HT1080 (cell line): ENCODE measurements at regions not wholly inside any gene's neighbourhood (a gene's known extent, or its start where the extent isn't known, plus 50 kb on each side); places are given as distances from the start of the nearest gene placed in this dataset.
"Not testable (repeated sequence)": the region's sequence is repeated elsewhere in the genome, so short reads cannot be mapped to it uniquely, and the experiment has no call there.

ENCODE experiments used
- DNase-seq: peaks from one replicate; pipeline ENCODE4 v3.0.0-alpha.2; 2015; ENCODE audit warnings: low read depth

DNA sequence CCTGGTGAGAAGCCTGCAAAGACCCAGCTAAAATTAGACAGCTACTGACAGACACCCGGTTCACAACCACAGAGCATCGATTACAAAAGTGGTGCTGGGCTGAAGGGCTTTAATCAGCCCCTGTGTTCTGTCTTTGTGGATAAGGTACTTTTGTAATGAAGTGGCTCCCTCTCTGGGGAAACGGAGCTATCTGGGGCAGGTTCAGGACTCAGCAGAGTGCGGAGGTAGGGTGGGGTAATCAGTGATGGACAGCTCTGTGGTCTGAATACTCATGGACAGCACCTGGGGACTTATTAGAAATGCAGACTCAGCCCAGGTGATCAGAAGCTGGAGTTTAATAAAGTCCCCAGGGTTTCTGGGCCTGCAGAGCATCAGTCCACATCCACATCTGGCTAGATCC is 152.0 kb downstream of the MATN1 start:
- no peak for DNase-seq

DNA sequence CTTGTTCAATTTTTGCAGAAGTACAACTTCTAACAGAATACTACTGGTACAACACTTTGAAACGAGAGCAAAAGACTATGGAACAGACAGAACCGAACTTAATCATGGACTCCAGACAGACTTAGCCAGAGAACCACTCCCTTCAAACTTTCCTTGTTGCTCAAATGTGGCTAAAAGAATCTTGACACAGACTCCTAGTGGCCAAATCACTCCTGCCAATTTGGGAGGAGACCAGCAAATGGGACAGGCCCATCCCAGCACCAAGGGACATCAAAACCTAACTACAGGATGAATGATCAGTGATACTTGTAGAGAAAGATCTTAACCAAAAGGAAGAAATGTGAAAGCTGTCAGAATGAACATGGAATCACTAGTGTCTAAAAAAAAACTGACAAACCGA is 154.0 kb downstream of the MATN1 start:
- no peak for DNase-seq

DNA sequence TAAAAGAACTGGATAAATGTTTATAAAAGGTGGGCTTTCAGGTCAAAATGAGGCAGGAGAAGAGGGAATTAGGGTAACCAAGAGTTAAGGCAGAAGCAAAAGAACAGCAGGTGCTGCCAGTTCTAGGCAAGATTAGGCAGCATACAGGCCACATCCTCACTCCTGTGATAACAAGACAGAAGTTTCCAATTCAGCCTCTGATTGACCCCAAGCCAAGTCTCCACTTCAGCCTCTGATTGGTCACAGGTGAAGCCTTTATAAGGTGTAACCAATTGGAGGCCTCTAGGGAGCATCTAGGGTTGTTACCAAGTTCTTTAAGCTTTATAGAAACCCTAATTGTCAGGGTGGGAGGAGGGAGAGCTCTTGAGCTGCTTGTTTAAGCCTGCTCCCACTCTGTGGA is 160.8 kb downstream of the MATN1 start:
- DNase-seq = no peak

DNA sequence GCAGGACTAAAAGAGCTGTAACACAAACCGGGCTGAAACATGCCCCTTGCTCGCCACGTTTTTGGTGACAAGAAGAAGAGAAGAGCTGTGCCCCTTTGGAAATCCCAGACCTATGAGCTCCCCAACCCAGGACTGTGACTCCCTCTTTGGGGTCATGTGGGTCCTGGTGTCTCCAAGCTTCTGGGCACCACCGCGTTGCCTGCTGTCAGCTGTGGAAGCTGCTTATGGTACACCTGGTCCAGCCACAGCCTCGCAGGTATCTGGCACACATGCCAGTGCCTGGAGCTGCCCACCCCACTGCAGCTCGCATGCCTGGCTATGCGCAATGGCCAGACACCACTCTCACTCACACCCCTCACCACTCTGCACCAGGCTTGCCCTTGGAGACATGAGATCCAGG is 171.8 kb downstream of the MATN1 start:
- DNase-seq = no peak

DNA sequence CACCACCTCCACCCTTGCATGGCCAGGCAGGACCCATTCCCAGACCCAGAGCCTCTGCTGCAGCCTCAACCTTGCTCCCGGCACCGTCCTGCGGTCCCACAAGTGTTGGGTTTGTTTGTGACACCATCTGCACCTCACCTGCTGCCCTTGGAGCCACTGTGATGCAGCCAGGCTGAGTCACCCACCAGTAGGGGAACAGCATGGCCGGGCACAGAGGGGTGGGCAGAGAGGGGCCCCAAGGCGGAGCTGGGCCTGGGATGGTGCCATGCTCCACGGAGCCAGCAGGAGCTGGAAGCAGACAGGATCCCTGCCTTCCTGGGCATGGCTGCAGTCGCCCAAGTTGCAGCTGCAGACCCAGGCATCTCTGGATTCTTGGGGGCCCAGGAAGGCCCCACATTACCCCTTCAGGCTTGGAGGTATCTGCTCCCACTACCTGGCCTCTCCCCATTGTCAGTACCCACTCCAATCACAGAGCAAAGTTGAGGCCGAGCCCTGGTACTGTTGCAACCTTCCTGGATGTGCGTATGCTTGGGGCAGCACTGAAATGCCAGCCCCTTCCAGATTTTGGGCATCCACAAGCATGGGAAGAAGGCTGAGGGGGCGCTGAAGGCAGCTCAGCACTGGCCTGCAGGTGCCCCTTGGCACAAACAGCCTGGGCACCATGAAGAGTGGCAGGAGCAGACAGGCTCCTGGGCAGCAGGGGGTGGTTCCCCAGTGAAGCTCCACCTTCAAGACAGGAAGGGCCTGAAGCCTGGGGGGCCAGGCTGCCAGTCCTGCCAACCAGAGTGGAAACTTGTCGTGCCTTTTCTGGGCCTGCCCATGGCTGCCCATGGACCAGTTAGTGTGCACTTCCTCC is 172.8 kb downstream of the MATN1 start:
- DNase-seq = no peak

DNA sequence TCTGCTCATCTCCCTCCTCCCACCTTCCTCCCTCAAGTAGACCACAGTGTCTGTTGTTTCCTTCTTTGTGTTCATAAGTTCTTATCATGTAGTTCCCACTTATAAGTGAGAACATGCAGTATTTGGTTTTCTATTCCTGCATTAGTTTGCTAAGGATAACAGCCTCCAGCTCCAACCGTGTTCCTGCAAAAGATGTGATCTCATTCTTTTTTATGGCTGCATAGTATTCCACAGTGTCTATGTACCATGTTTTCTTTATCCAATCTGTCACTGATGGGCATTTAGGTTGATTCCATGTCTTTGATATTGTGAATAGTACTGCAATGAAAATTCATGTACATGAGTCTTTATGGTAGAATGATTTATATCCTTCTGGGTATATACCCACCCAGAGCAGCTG is 173.5 kb downstream of the MATN1 start:
- not testable (repeated sequence) for DNase-seq

DNA sequence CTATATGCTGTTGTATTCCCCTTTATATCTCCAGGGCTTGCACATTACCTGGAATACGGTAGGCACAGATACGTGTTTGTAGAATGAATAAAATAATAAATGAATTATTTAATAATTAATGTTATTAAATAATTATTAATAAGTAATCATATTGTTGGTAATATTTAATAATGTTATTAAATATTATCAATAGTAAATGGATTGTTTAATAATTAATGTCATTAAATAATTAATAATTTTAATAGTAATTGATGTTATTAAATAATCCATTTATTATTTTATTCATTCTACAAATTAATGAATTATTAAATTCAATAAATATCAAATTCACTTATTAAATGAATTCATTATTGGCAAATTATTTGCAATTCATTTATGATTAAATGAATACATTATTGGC is 175.1 kb downstream of the MATN1 start:
- no peak for DNase-seq

DNA sequence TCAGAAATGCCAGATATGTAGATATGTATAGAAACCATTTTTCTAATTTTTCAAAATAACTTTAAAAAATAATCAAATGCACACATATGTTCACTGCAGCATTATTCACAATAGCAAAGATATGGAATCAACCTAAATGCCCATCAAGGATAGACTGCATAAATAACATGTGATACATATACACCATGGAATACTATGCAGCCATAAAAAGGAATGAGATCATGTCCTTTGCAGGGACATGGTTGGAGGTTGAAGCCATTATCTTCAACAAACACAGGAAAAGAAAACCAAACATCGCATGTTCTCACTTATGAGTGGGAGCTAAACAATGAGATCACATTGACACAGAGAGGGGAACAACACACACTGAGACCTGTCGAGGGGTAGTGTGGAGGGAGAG is 176.1 kb downstream of the MATN1 start:
- DNase-seq = not testable (repeated sequence)

DNA sequence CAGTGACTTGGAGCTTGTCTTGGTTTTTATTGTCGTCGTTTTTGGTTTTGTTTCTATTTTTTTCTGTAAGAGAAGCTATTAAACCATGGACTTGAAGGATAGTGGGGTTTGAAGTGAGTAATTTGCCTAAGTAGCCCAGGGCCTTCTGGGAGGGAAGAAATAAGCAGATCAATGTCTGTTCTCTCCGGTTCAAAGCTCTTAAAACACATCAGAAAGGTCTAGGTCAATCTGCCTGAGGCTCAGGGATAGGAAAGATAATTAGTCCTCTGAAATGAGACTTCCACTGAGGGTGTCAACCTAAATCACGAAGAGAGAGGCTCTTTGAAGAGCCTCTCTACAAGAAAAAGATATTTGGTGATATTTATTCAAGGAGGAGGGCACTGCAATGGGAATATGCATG is 178.0 kb downstream of the MATN1 start:
- DNase-seq = no peak

DNA sequence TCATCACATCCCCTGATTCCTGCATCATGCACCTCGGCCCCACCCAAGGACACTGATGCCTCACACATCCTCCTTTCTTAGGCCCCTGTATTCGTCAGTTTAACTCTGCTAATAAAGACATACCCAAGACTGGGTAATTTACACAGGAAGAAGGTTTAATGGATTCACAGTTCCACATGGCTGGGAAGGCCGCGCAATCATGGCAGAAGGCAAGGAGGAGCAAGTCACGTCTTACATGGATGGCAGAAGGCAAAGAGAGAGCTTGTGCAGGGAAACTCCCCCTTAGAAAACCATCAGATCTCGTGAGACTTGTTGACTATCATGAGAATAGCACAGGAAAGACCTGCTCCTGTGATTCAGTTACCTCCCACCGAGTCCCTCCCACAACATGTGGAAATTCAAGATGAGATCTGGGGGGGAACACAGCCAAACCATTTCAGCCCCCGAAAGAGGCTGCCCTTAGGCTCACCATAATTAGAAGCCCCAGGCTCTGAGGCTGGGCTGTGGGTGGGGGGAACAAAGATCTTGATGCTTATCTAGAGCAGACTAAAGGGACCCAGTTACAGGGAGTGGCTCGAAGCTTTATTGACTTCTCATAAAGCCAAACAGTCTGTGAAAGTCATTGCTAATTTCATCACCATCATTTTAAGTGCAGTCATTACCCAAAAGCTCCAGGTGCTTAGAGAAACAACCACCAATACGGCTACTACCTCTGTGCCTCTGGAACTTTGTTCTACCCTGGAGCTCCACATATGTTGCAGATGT is 181.5 kb downstream of the MATN1 start:
- no peak for DNase-seq

DNA sequence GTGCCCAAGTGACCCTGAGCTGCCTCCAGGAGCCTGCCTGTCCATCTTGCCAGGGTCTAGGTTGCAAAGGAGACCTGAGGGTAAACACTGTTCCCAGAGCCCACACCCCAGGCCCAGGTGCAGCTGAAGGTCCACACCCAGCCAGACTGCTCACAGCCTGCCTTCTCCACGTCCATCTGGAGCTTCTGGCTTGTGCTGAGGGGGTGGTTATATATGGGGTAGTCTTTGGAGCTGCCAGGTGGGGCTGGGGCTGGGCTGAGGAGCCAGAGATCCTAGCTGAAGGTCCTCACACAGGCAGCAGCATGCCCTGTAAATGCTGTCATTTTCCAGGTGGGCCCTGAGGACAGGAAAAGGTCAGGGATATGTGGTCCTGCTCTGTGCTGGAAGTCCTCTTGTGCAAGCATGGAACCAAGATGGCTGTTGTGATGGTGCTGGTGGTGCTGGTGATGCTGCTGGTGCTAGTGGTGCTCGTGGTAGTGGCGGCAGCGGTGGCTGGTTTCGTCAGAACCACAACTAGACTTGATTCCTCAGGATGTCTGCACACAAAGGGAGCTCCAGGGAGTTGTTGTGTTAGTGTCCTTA is 182.7 kb downstream of the MATN1 start:
- no peak for DNase-seq

DNA sequence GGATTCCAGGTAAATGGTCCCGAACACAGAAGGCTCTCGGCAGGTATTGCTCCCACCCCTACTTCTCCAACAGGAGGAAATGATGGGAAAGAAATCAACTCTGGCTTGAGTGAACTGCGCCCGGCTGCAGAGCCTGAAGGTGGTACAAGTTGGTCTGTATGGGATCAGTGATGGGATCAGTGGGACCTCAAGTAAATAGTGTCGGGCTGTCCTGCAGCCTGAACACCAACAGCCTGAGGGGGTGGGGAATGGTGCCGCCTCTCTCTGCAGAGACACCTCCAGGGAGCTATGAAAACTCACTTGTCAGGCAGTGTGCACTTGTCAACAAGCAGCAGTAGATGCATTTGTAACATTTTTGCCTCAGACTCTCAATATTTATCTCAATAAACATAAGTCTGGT is 183.5 kb downstream of the MATN1 start:
- DNase-seq = no peak

DNA sequence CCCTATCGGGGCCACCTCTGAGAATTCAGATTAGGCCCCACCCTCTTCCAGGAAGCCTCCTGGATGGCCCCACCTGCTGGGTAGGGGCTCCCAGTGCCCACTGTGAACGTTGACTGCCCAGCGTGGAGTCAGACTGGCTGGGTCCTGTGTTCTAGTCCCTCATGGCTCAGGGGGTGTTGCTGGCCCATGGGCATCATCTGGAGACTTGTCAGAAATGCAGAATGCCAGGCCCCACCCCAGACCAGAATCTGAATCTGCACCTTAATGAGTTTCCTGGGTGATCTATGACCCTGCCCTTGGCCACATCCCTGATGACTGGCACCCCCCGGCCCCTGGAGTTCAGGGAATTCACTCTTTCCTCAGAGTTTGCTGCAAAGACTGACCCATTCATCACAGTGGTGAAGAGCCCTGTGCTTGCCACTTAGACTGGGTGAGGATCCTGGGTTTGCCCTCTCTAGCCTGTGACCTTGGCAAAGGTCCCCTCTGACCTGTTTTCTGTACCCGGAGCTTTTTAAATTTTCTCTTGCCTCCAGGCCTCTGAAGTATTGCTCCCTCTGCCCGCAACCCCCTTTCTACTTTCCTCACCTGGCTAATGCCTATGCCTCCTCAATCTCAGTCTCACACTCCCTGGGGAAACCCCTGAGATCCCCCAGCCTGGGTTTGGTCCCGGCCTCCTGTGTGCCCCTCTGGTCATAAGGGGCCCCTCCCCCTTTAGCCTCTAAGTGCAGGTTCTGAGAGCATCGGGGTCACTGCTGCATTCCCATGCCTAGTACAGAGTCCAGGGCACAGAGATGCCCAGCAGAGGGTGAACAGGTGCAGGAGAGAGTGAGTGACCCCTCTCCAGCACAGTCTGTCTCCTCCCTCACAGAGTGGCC is 184.2 kb downstream of the MATN1 start:
- no peak for DNase-seq

DNA sequence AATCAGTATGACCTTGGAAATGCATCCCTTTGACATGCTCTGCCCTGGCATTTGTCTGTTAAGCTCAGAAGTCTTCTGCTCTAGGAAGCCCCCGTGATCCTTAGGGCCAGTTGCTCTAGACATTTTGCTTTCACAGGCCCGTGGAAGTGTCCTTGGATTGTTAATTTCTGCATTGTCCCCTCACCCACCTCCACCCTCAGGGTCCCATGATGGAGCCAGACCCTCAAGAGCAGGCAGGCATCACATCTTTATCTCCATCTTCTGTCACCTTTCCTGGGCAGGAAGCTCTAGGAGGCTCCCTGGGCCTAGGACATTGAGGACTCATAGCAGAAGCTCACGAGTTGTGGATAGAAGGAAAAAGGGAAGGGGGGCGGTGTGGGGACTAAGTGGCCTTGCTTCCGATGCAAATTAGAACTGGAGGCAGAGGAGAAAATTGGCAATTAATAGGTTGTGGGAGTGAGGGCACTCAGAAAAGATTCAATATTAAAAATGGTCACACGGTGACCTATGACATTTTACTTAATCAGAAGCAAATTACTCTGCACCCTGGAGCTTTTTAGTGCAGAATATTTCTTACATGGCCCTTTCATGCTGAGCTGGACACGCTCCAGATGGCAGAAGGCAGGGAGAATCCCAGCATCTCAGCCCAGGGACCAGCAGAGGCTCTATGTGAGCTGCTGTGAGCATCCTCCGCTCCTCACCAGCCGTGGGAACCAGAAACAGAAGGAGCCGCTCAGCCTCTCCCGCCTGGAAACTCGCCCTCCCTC is 185.0 kb downstream of the MATN1 start:
- no peak for DNase-seq

DNA sequence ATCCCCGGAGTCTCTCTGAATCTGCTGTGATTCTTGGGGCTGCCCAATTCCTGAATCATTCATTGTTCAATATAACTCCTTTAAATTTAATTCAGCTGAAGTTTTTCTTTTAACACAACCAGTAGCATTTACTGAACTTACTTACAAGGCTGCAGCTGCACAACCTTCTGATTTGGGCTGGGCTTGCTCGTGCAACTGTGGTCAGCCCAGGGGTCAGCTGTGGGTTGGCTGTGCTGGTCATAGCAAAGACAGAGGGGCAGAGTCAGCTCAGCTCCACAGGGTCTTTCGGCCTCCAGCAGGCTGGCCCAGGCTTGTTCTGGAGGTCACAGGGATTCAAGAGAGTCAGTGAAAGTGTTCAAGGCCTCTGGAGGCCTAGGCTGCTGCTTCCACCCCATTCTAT is 186.1 kb downstream of the MATN1 start:
- DNase-seq = no peak

DNA sequence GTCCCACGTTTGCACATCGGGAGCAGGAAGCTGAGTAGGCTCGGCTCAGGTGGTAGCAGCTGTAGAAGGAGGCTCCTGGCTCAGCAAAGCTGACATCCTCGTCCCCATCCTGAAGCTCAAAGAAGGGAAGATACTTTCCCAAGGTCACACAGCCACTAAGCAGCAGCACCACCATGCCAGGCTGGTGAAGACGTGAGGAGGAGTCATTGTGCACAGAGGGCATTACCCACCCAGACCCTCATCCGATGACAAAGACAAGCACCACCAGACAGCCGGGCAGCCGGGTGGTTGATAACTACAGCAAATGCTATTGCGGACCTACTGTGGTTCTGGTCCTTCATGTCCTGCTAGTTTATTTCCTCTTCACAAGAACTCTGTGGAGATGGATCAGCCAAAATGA is 186.9 kb downstream of the MATN1 start:
- DNase-seq = no peak

DNA sequence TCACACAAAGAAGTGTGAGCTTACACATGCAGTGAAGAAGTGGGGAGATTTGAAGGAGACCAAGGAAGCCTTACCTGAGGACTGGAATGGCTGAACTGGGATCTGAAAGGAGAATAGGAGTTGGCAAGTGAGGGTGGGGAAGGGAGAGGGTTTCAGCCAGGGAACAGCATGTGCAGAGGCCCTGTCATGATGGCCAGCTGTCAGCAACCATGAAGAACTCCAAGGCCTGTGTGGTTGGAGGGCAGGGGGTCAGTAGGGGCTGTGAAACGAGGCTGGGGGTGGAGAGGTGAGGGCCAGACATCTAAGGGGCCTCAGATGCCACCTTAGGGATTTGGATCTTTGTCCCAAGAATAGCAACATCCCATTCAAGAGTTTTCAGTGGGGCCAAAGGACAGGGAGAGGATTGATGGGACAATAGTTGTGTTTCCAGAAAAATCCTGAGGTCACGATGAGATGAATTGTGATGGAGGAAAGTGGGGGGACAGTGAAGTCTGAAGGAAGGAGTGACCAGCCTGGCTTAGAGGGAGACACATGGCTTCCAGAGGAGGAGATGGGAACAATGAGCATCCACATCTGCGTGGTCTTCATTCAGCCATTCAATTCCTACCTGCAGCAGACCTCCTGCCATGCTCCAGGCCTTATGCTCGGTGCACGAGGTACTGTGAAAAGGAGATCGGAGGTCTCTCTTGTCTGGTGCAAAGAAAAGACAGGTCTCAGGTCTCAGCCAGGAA is 187.6 kb downstream of the MATN1 start:
- DNase-seq = no peak

DNA sequence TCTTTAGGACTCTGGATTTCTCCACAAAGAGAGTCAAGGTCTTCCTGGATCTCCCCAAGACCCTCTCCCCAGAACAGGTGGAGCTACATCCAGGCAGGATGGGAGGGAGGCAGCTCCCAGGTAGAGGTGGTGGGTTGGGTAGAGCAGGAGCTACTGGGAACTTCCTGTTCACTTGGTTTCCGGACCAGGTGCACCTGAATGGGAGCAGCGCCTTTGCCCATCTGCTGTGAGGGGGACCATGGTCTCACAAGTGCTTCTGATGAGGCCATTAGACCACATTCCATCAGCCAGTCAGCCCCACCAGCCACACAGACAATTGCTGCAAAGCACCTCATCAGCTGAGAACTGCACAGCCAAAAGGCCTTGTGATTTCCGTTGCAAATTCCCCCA is 188.8 kb downstream of the MATN1 start:
- no peak for DNase-seq

DNA sequence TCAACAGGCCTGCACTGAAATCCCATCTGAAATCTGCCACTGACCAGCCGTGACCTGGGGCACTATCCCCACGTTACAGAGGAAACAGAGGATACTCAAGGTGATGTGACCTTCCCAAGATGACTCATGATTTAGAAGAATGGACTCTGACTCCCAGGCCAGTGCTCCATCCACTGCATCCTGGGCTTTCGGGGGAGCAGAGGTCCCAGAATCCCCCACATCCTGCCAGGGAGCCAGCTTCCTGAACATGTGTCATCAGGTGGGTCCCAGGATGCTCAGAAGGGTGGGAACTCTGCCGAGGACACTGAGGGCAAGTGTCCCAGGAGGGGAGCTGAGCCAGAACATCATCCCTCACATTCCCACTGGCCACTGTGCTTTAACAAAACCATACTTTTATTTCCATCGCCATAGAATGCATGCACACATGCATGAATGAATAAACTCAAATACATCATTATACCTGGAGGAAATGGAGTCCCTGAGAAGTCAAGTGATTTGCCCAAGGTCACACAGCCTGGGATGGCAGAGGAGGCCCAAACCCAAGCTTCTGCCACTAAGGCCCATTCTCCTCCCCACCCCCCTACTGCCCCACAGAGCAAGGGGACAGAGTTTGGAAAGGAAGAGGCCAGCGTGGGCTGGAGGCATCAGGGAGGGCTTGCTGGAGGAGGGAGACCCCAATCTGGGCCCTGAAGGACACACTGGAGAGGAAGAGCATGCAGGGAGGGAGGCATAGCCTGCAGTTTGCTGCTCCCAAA is 189.4 kb downstream of the MATN1 start:
- DNase-seq = no peak
